ENCODE measurements at regions not wholly inside any gene's neighbourhood (a gene's known extent, or its start where the extent isn't known, plus 50 kb on each side); places are given as distances from the start of the nearest gene placed in this dataset.
A peak's percentile ranks its signal among the peaks of the same experiment; 100 is the strongest.
"Not testable (repeated sequence)": the region's sequence is repeated elsewhere in the genome, so short reads cannot be mapped to it uniquely, and the experiment has no call there.

GRCh38 chr4:129254126-129254525 is 158.2 kb downstream of the C4orf33 start:
- no peak for DNase-seq (ENCODE audit: low read depth)

GRCh38 chr4:129254526-129254925 is 158.6 kb downstream of the C4orf33 start:
- DNase-seq (ENCODE audit: low read depth): no peak

GRCh38 chr4:129261584-129261983 is 165.6 kb downstream of the C4orf33 start:
- DNase-seq (ENCODE audit: low read depth): no peak

GRCh38 chr4:129264008-129264657 is 168.2 kb downstream of the C4orf33 start:
- DNase-seq (ENCODE audit: low read depth): no peak

GRCh38 chr4:129278868-129279267 is 182.9 kb downstream of the C4orf33 start:
- DNase-seq (ENCODE audit: low read depth): no peak

GRCh38 chr4:129282293-129282692 is 186.3 kb downstream of the C4orf33 start:
- DNase-seq (ENCODE audit: low read depth): no peak

GRCh38 chr4:129292194-129292593 is 196.2 kb downstream of the C4orf33 start:
- not testable (repeated sequence) for DNase-seq (ENCODE audit: low read depth)

- DNase-seq (ENCODE audit: low read depth): no peak
These were observed 218.8 kb downstream of the C4orf33 start for GRCh38 chr4:129314781-129315180.

- DNase-seq (ENCODE audit: low read depth): no peak
These were observed 227.0 kb downstream of the C4orf33 start for GRCh38 chr4:129322920-129323319.

GRCh38 chr4:129323658-129324057 is 227.7 kb downstream of the C4orf33 start:
- no peak for DNase-seq (ENCODE audit: low read depth)

- no peak for DNase-seq (ENCODE audit: low read depth)
These were observed 230.9 kb downstream of the C4orf33 start for GRCh38 chr4:129326571-129327460.

GRCh38 chr4:129327637-129328036 is 231.7 kb downstream of the C4orf33 start:
- DNase-seq (ENCODE audit: low read depth): no peak

GRCh38 chr4:129328162-129328561 is 232.2 kb downstream of the C4orf33 start:
- DNase-seq (ENCODE audit: low read depth): no peak

- DNase-seq (ENCODE audit: low read depth): no peak
These were observed 238.2 kb downstream of the C4orf33 start for GRCh38 chr4:129334136-129334535.

- no peak for DNase-seq (ENCODE audit: low read depth)
These were observed 239.3 kb downstream of the C4orf33 start for GRCh38 chr4:129335276-129335675.

GRCh38 chr4:129335818-129336217 is 239.9 kb downstream of the C4orf33 start:
- DNase-seq (ENCODE audit: low read depth): no peak

GRCh38 chr4:129336457-129337227 is 240.7 kb downstream of the C4orf33 start:
- no peak for DNase-seq (ENCODE audit: low read depth)

GRCh38 chr4:129337228-129337620 is 241.3 kb downstream of the C4orf33 start:
- DNase-seq (ENCODE audit: low read depth): no peak

GRCh38 chr4:129342819-129343408 is 247.0 kb downstream of the C4orf33 start:
- DNase-seq (ENCODE audit: low read depth): peak; percentile 61

- no peak for DNase-seq (ENCODE audit: low read depth)
These were observed 248.1 kb downstream of the C4orf33 start for GRCh38 chr4:129344058-129344457.

- DNase-seq (ENCODE audit: low read depth): no peak
These were observed 249.7 kb downstream of the C4orf33 start for GRCh38 chr4:129345609-129346008.

- DNase-seq (ENCODE audit: low read depth): no peak
These were observed 250.1 kb downstream of the C4orf33 start for GRCh38 chr4:129346036-129346435.

Measured in fibroblast of the conjunctiva (primary cell).